ENCODE measurements at regions not wholly inside any gene's neighbourhood (a gene's known extent, or its start where the extent isn't known, plus 50 kb on each side); places are given as distances from the start of the nearest gene placed in this dataset.

DNA sequence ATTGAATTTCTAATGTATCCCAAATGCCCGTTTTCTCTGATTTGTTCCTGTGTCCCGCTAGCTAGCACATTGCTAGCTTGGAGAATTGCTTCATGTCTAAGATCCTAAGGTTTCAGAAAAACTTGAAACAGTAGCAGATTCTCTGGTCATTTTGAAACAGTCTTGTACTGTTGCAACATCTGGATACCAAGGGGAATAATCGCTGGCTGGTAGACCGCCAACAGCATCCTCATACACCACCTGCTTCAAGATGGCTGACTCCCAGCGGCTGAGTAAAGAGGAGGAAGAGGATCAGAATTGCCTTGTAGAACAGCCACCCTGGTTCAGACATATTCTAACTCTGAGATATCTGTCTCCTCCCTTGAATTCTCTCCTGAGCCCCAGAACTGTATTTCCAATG lies 226.7 kb upstream of the ELAC2 start:
- TF ChIP-seq POLR2A (IDR thresholded peaks at IDR 0.05), result no peak
- TF ChIP-seq, protein P1, sequence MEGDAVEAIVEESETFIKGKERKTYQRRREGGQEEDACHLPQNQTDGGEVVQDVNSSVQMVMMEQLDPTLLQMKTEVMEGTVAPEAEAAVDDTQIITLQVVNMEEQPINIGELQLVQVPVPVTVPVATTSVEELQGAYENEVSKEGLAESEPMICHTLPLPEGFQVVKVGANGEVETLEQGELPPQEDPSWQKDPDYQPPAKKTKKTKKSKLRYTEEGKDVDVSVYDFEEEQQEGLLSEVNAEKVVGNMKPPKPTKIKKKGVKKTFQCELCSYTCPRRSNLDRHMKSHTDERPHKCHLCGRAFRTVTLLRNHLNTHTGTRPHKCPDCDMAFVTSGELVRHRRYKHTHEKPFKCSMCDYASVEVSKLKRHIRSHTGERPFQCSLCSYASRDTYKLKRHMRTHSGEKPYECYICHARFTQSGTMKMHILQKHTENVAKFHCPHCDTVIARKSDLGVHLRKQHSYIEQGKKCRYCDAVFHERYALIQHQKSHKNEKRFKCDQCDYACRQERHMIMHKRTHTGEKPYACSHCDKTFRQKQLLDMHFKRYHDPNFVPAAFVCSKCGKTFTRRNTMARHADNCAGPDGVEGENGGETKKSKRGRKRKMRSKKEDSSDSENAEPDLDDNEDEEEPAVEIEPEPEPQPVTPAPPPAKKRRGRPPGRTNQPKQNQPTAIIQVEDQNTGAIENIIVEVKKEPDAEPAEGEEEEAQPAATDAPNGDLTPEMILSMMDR (IDR thresholded peaks at IDR 0.05), result no peak
